Kidney (tissue), 13 donors: ENCODE measurements at regions not wholly inside any gene's neighbourhood (a gene's known extent, or its start where the extent isn't known, plus 50 kb on each side); places are given as distances from the start of the nearest gene placed in this dataset.
"Not testable (repeated sequence)": the region's sequence is repeated elsewhere in the genome, so short reads cannot be mapped to it uniquely, and the experiment has no call there.

Source experiments
- DNase-seq, 5 donors: peaks; one replicate each; pipeline ENCODE4 v3.0.0-alpha.2; 2013 to 2020
- FAIRE-seq: peaks from 2 replicates; lab custom pipeline; 2012; peaks lifted over from hg19 to GRCh38; lab: Jason Lieb, UNC
- H3K27ac ChIP-seq, 2 donors: one replicate each; pipeline ENCODE4 v1.7.0; 2013; ENCODE audit warnings: low read depth in 2 of 2, low read length in 2 of 2, inconsistent platforms in 1 of 2
- H3K27me3 ChIP-seq: one replicate; pipeline ENCODE4 v1.7.1; 2013; ENCODE audit warnings: low read length, inconsistent platforms; ENCODE audit not compliant: control insufficient read depth, insufficient read depth
- H3K36me3 ChIP-seq, 3 donors: one replicate each; pipeline versions ENCODE4 v1.7.0 to v1.7.1; 2013; ENCODE audit warnings: low read length in 3 of 3, control low read depth in 1 of 3, inconsistent platforms in 1 of 3; ENCODE audit not compliant: insufficient read depth in 3 of 3, control insufficient read depth in 2 of 3
- H3K4me1 ChIP-seq, 3 donors: one replicate each; pipeline versions ENCODE4 v1.7.0 to v1.7.1; 2013; ENCODE audit warnings: low read length in 3 of 3, inconsistent platforms in 1 of 3, low read depth in 1 of 3; ENCODE audit not compliant: control insufficient read depth in 2 of 3, insufficient read depth in 2 of 3
- H3K4me3 ChIP-seq, 3 donors: one replicate each; pipeline versions ENCODE4 v1.7.0 to v1.8.1; 2013; ENCODE audit warnings: low read length in 3 of 3, control low read depth in 1 of 3, inconsistent platforms in 1 of 3
- H3K9ac ChIP-seq, 3 donors: one replicate each; pipeline versions ENCODE4 v1.7.0 to v1.7.1; 2013; ENCODE audit warnings: low read length in 3 of 3, control low read depth in 1 of 3, inconsistent platforms in 1 of 3
- H3K9me3 ChIP-seq, 3 donors: one replicate each; pipeline versions ENCODE4 v1.7.0 to v1.7.1; 2013; ENCODE audit warnings: low read length in 3 of 3, control low read depth in 1 of 3, inconsistent platforms in 1 of 3; ENCODE audit not compliant: control insufficient read depth in 2 of 3, insufficient read depth in 1 of 3
- CTCF ChIP-seq: IDR thresholded peaks from 3 replicates; pipeline ENCODE4 v1.5.1; 2012; ENCODE audit warnings: mild to moderate bottlenecking, moderate library complexity, borderline replicate concordance; ENCODE audit not compliant: insufficient read depth; ENCODE audit errors: extremely low read depth
- intact Hi-C: fragments of 100-400 bp; cut with DNase I; formaldehyde crosslinking; loops from one replicate; pipeline ENCODE4 v1.11.1; 2022
- donor health status: control.
- donor health status: control.
- donor health status: control.
- donor health status: control.
- donor health status: control.
- donor health status: DM: yes; HTN: yes; CAD: no.
- donor health status: Normal renal cell carcinoma (clear cell type).

- intact Hi-C loops = no loop called here
- no peak for DNase-seq
- no peak overlapping the region for H3K9ac ChIP-seq
- no peaks in the 10 kb centered on the region for H3K27me3 ChIP-seq
- no peak for TF ChIP-seq CTCF
- H3K4me3 ChIP-seq = no peak overlapping the region
- H3K27ac ChIP-seq = no peak overlapping the region
- peaks cover 0 to 12% (median 0%) of the 10 kb centered on the region in 3 donors for H3K9me3 ChIP-seq
- H3K36me3 ChIP-seq = no peaks in the 10 kb centered on the region
- no peak for FAIRE-seq
- no peaks in the 10 kb centered on the region for H3K4me1 ChIP-seq
Observed at GRCh38 chr2:8558956-8559355, 122.9 kb upstream of the ID2 start.

GRCh38 chr2:8559805-8560204 lies 122.1 kb upstream of the ID2 start:
- Histone ChIP-seq H3K9ac (no peak overlapping the region), H3K27ac (no peak overlapping the region), H3K36me3 (no peaks in the 10 kb centered on the region), H3K9me3 (peaks cover 0 to 12% (median 0%) of the 10 kb centered on the region in 3 donors), H3K4me3 (no peak overlapping the region), H3K27me3 (no peaks in the 10 kb centered on the region), H3K4me1 (no peaks in the 10 kb centered on the region)
- DNase-seq (no peak), FAIRE-seq (no peak)
- intact Hi-C loops = no loop called here
- no peak for TF ChIP-seq CTCF

GRCh38 chr2:8561692-8562091 lies 120.2 kb upstream of the ID2 start:
- peaks cover 0 to 12% (median 0%) of the 10 kb centered on the region in 3 donors for H3K9me3 ChIP-seq
- H3K27ac ChIP-seq, H3K9ac ChIP-seq, H3K27me3 ChIP-seq, H3K4me1 ChIP-seq, H3K4me3 ChIP-seq, H3K36me3 ChIP-seq, DNase-seq, intact Hi-C loops, FAIRE-seq: not testable (repeated sequence)

GRCh38 chr2:8563814-8564474 lies 117.9 kb upstream of the ID2 start:
- Histone ChIP-seq H3K9me3 (peaks cover 0 to 8% (median 0%) of the 10 kb centered on the region in 3 donors), H3K27me3 (no peaks in the 10 kb centered on the region), H3K9ac (no peak overlapping the region), H3K4me1 (peaks cover 0 to 2% (median 0%) of the 10 kb centered on the region in 3 donors), H3K4me3 (no peak overlapping the region), H3K36me3 (no peaks in the 10 kb centered on the region), H3K27ac (no peak overlapping the region)
- DNase-seq (peak in 3 of 5 donors; percentile 4 to 32 (median 22)), FAIRE-seq (no peak)
- no peak for TF ChIP-seq CTCF
- intact Hi-C loops = no loop called here
